ENCODE measurements at regions not wholly inside any gene's neighbourhood (a gene's known extent, or its start where the extent isn't known, plus 50 kb on each side); places are given as distances from the start of the nearest gene placed in this dataset.

- no peak for DNase-seq (ENCODE audit: low read depth in 4 of 4, low spot score in 1 of 4)
Observed at GRCh38 chr10:47224546-47225218, 75.3 kb upstream of the GDF10 start.

- no peak for DNase-seq (ENCODE audit: low read depth in 4 of 4, low spot score in 1 of 4)
Observed at GRCh38 chr10:47225219-47225927, 74.6 kb upstream of the GDF10 start.

GRCh38 chr10:47225928-47226645 lies 73.9 kb upstream of the GDF10 start:
- no peak for DNase-seq (ENCODE audit: low read depth in 4 of 4, low spot score in 1 of 4)

GRCh38 chr10:47230482-47230881 lies 69.5 kb upstream of the GDF10 start:
- no peak for DNase-seq (ENCODE audit: low read depth in 4 of 4, low spot score in 1 of 4)

GRCh38 chr10:47230957-47231356 lies 69.0 kb upstream of the GDF10 start:
- DNase-seq (ENCODE audit: low read depth in 4 of 4, low spot score in 1 of 4), result no peak

- no peak for DNase-seq (ENCODE audit: low read depth in 4 of 4, low spot score in 1 of 4)
Observed at GRCh38 chr10:47231414-47231813, 68.6 kb upstream of the GDF10 start.

- no peak for DNase-seq (ENCODE audit: low read depth in 4 of 4, low spot score in 1 of 4)
Observed at GRCh38 chr10:47233631-47234030, 66.4 kb upstream of the GDF10 start.

GRCh38 chr10:47235484-47235883 lies 64.5 kb upstream of the GDF10 start:
- DNase-seq (ENCODE audit: low read depth in 4 of 4, low spot score in 1 of 4), result no peak

- DNase-seq (ENCODE audit: low read depth in 4 of 4, low spot score in 1 of 4), result no peak
Observed at GRCh38 chr10:47237316-47238260, 62.4 kb upstream of the GDF10 start.

GRCh38 chr10:47238331-47239095 lies 61.5 kb upstream of the GDF10 start:
- DNase-seq (ENCODE audit: low read depth in 4 of 4, low spot score in 1 of 4), result no peak

GRCh38 chr10:47239211-47239610 lies 60.8 kb upstream of the GDF10 start:
- DNase-seq (ENCODE audit: low read depth in 4 of 4, low spot score in 1 of 4), result no peak

- no peak for DNase-seq (ENCODE audit: low read depth in 4 of 4, low spot score in 1 of 4)
Observed at GRCh38 chr10:47240173-47240572, 59.8 kb upstream of the GDF10 start.

- no peak for DNase-seq (ENCODE audit: low read depth in 4 of 4, low spot score in 1 of 4)
Observed at GRCh38 chr10:47241256-47241655, 58.7 kb upstream of the GDF10 start.

GRCh38 chr10:47241946-47242867 lies 57.8 kb upstream of the GDF10 start:
- no peak for DNase-seq (ENCODE audit: low read depth in 4 of 4, low spot score in 1 of 4)

- no peak for DNase-seq (ENCODE audit: low read depth in 4 of 4, low spot score in 1 of 4)
Observed at GRCh38 chr10:47243356-47243755, 56.6 kb upstream of the GDF10 start.

- DNase-seq (ENCODE audit: low read depth in 4 of 4, low spot score in 1 of 4), result no peak
Observed at GRCh38 chr10:47243791-47244190, 56.2 kb upstream of the GDF10 start.

- DNase-seq (ENCODE audit: low read depth in 4 of 4, low spot score in 1 of 4), result no peak
Observed at GRCh38 chr10:47244560-47245500, 55.2 kb upstream of the GDF10 start.

- no peak for DNase-seq (ENCODE audit: low read depth in 4 of 4, low spot score in 1 of 4)
Observed at GRCh38 chr10:47245731-47246350, 54.2 kb upstream of the GDF10 start.

All from stimulated activated CD4-positive, alpha-beta T cell treated with anti-CD3 and anti-CD28 coated beads, Interleukin-1b, Interleukin-23, amount 100 ng/mL, for 24 hours (primary cell).